ENCODE measurements at regions not wholly inside any gene's neighbourhood (a gene's known extent, or its start where the extent isn't known, plus 50 kb on each side); places are given as distances from the start of the nearest gene placed in this dataset.

DNA sequence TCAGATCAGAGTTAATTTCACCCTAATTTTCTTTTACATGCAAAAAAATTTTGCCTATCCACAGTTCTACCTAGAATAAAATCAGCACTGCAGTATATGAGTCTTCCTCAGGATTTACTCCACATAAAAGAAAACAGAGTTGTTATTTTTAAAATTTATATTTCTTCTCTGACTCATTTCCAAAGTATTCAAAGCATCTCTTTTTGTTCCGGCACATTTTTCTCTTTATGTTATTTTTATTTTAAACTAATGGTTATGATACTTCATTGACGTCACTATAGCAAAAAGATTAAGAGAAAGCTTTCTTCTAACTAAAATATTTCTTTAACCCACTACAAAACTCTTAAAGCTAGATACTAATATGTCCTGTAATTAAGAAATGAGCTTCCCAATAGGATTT is 590.4 kb downstream of the PRELID2 start:
- Histone ChIP-seq H3K9me3 (ENCODE audit: control insufficient read depth, insufficient read depth, low read depth, low read length) (no peaks in the 10 kb centered on the region), H3K36me3 (ENCODE audit: control insufficient read depth, insufficient read depth, low read length) (no peaks in the 10 kb centered on the region), H3K27ac (ENCODE audit: low read length) (no peak overlapping the region), H3K27me3 (ENCODE audit: control insufficient read depth, insufficient read depth, low read length) (no peaks in the 10 kb centered on the region), H3K4me1 (ENCODE audit: control insufficient read depth, insufficient read depth, low read length) (no peaks in the 10 kb centered on the region), H3K4me3 (ENCODE audit: low read depth in 2 of 2, low read length in 2 of 2) (no peak overlapping the region)
- ATAC-seq (no peak), DNase-seq (ENCODE audit: low read depth, low spot score) (no peak)
- no peak for TF ChIP-seq TCF7L2 (IDR thresholded peaks at IDR 0.05; ENCODE audit: low read depth, low read length)
- no TSS peak for BruUV-seq (replicated peaks)
- in situ Hi-C loops (cut with HindIII; ENCODE audit: low pct_unique_long_range_greater_than_20kb, low sequenced_read_pairs) = no loop called here
- ChIA-PET CTCF (no interaction called here), POLR2A (no interaction called here)
- intact Hi-C loops (cut with micrococcal nuclease; ENCODE audit: unreplicated experiment) = no loop called here

DNA sequence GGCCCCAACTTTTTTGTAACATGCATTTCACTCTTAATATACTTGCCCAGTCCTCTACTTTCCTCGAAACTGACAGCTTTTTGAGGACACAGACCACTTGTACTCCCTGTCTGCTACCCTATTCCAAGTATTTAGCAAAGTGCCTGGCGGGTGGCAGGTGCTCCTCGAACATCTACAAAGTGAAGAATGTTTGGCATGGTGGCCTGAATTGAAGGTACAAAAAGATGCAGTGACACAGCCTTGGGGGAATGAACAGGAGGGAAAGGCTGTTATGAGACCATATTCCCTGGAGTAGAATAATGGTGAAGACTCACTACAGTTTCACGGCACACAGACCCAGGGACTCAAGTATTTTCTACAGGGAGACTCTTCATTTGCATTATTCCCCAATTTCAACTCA is 590.9 kb downstream of the PRELID2 start:
- Histone ChIP-seq H3K27me3 (ENCODE audit: control insufficient read depth, insufficient read depth, low read length) (no peaks in the 10 kb centered on the region), H3K4me3 (ENCODE audit: low read depth in 2 of 2, low read length in 2 of 2) (no peak overlapping the region), H3K27ac (ENCODE audit: low read length) (no peak overlapping the region), H3K4me1 (ENCODE audit: control insufficient read depth, insufficient read depth, low read length) (no peaks in the 10 kb centered on the region), H3K9me3 (ENCODE audit: control insufficient read depth, insufficient read depth, low read depth, low read length) (no peaks in the 10 kb centered on the region), H3K36me3 (ENCODE audit: control insufficient read depth, insufficient read depth, low read length) (no peaks in the 10 kb centered on the region)
- BruUV-seq (replicated peaks) = no TSS peak
- ATAC-seq (no peak), DNase-seq (ENCODE audit: low read depth, low spot score) (no peak)
- intact Hi-C loops (cut with micrococcal nuclease; ENCODE audit: unreplicated experiment) (no loop called here), in situ Hi-C loops (cut with HindIII; ENCODE audit: low pct_unique_long_range_greater_than_20kb, low sequenced_read_pairs) (no loop called here)
- POLR2A ChIA-PET = no interaction called here
- CTCF ChIA-PET = no interaction called here
- TF ChIP-seq TCF7L2 (IDR thresholded peaks at IDR 0.05; ENCODE audit: low read depth, low read length) (no peak), POLR2AphosphoS5 (IDR thresholded peaks at IDR 0.05; ENCODE audit: low read depth, low read length) (no peak), SIN3A (IDR thresholded peaks at IDR 0.05; ENCODE audit: borderline replicate concordance, insufficient read depth, low read depth, low read length) (no peak)
- TF ChIP-seq, protein P1, sequence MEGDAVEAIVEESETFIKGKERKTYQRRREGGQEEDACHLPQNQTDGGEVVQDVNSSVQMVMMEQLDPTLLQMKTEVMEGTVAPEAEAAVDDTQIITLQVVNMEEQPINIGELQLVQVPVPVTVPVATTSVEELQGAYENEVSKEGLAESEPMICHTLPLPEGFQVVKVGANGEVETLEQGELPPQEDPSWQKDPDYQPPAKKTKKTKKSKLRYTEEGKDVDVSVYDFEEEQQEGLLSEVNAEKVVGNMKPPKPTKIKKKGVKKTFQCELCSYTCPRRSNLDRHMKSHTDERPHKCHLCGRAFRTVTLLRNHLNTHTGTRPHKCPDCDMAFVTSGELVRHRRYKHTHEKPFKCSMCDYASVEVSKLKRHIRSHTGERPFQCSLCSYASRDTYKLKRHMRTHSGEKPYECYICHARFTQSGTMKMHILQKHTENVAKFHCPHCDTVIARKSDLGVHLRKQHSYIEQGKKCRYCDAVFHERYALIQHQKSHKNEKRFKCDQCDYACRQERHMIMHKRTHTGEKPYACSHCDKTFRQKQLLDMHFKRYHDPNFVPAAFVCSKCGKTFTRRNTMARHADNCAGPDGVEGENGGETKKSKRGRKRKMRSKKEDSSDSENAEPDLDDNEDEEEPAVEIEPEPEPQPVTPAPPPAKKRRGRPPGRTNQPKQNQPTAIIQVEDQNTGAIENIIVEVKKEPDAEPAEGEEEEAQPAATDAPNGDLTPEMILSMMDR (IDR thresholded peaks at IDR 0.05) = no peak
- TF ChIP-seq, protein P2, sequence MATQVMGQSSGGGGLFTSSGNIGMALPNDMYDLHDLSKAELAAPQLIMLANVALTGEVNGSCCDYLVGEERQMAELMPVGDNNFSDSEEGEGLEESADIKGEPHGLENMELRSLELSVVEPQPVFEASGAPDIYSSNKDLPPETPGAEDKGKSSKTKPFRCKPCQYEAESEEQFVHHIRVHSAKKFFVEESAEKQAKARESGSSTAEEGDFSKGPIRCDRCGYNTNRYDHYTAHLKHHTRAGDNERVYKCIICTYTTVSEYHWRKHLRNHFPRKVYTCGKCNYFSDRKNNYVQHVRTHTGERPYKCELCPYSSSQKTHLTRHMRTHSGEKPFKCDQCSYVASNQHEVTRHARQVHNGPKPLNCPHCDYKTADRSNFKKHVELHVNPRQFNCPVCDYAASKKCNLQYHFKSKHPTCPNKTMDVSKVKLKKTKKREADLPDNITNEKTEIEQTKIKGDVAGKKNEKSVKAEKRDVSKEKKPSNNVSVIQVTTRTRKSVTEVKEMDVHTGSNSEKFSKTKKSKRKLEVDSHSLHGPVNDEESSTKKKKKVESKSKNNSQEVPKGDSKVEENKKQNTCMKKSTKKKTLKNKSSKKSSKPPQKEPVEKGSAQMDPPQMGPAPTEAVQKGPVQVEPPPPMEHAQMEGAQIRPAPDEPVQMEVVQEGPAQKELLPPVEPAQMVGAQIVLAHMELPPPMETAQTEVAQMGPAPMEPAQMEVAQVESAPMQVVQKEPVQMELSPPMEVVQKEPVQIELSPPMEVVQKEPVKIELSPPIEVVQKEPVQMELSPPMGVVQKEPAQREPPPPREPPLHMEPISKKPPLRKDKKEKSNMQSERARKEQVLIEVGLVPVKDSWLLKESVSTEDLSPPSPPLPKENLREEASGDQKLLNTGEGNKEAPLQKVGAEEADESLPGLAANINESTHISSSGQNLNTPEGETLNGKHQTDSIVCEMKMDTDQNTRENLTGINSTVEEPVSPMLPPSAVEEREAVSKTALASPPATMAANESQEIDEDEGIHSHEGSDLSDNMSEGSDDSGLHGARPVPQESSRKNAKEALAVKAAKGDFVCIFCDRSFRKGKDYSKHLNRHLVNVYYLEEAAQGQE (IDR thresholded peaks at IDR 0.05; ENCODE audit: insufficient read depth in 1 of 2, low read depth in 2 of 2, low read length in 1 of 2) = no peak

DNA sequence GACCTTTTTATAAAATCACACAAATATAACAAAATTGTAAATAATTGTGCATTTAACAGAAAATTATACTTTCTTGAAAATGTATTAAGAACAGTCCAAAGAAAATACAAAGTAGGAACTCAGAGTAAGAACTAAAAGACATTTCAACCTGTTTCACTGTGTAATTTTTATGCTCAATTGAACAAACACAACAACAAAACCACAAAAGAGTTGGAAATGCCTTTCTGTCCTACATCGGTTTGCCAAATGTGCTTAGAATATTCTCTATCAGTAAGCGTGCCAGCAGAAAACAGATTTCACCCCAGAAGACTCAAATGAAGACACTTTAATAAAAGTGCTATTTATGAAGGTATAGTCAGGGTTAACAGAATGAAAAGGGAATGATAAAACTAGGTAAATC is 592.1 kb downstream of the PRELID2 start:
- DNase-seq (ENCODE audit: low read depth, low spot score) (no peak), ATAC-seq (no peak)
- TF ChIP-seq, protein P1 (IDR thresholded peaks at IDR 0.05) = no peak
- TF ChIP-seq TCF7L2 (IDR thresholded peaks at IDR 0.05; ENCODE audit: low read depth, low read length) (no peak), SIN3A (IDR thresholded peaks at IDR 0.05; ENCODE audit: borderline replicate concordance, insufficient read depth, low read depth, low read length) (no peak), POLR2AphosphoS5 (IDR thresholded peaks at IDR 0.05; ENCODE audit: low read depth, low read length) (no peak)
- TF ChIP-seq, protein P2 (IDR thresholded peaks at IDR 0.05; ENCODE audit: insufficient read depth in 1 of 2, low read depth in 2 of 2, low read length in 1 of 2) = no peak
- Histone ChIP-seq H3K9me3 (ENCODE audit: control insufficient read depth, insufficient read depth, low read depth, low read length) (no peaks in the 10 kb centered on the region), H3K27me3 (ENCODE audit: control insufficient read depth, insufficient read depth, low read length) (no peaks in the 10 kb centered on the region), H3K4me1 (ENCODE audit: control insufficient read depth, insufficient read depth, low read length) (no peaks in the 10 kb centered on the region), H3K4me3 (ENCODE audit: low read depth in 2 of 2, low read length in 2 of 2) (no peak overlapping the region), H3K27ac (ENCODE audit: low read length) (no peak overlapping the region), H3K36me3 (ENCODE audit: control insufficient read depth, insufficient read depth, low read length) (no peaks in the 10 kb centered on the region)
- intact Hi-C loops (cut with micrococcal nuclease; ENCODE audit: unreplicated experiment) (no loop called here), in situ Hi-C loops (cut with HindIII; ENCODE audit: low pct_unique_long_range_greater_than_20kb, low sequenced_read_pairs) (no loop called here)
- ChIA-PET POLR2A (no interaction called here), CTCF (no interaction called here)
- no TSS peak for BruUV-seq (replicated peaks)
